Glutamatergic neuron (in vitro differentiated cells): ENCODE measurements at regions not wholly inside any gene's neighbourhood (a gene's known extent, or its start where the extent isn't known, plus 50 kb on each side); places are given as distances from the start of the nearest gene placed in this dataset.

Source experiments
- DNase-seq: peaks from one replicate; pipeline ENCODE4 v3.0.0; 2022
- H3K27ac Mint-ChIP-seq: one replicate; pipeline ENCODE4 v1.8.0; 2020; ENCODE audit warnings: mild to moderate bottlenecking, mixed read lengths, inconsistent platforms; ENCODE audit not compliant: unreplicated experiment
- H3K27me3 Mint-ChIP-seq: one replicate; pipeline ENCODE4 v1.8.0; 2020; ENCODE audit warnings: mild to moderate bottlenecking, moderate library complexity, mixed read lengths, inconsistent platforms; ENCODE audit not compliant: unreplicated experiment
- H3K36me3 Mint-ChIP-seq: one replicate; pipeline ENCODE4 v1.8.0; 2020; ENCODE audit warnings: mild to moderate bottlenecking, mixed read lengths, inconsistent platforms; ENCODE audit not compliant: unreplicated experiment
- H3K4me1 Mint-ChIP-seq: one replicate; pipeline ENCODE4 v1.8.0; 2020; ENCODE audit warnings: mild to moderate bottlenecking, low read depth, mixed read lengths, inconsistent platforms; ENCODE audit not compliant: unreplicated experiment
- H3K4me3 Mint-ChIP-seq: one replicate; pipeline ENCODE4 v1.8.0; 2020; ENCODE audit warnings: mild to moderate bottlenecking, mixed read lengths, inconsistent platforms; ENCODE audit not compliant: unreplicated experiment
- H3K9me3 Mint-ChIP-seq: one replicate; pipeline ENCODE4 v1.8.0; 2020; ENCODE audit warnings: mild to moderate bottlenecking, moderate library complexity, mixed read lengths, inconsistent platforms; ENCODE audit not compliant: unreplicated experiment
- TF ChIP-seq, protein P1 (sequence below): fragments of 200-600 bp; sonication (generic); IDR thresholded peaks from one replicate; pipeline ENCODE4 v1.5.0; 2021; ENCODE audit not compliant: partially characterized antibody, unreplicated experiment

DNA sequence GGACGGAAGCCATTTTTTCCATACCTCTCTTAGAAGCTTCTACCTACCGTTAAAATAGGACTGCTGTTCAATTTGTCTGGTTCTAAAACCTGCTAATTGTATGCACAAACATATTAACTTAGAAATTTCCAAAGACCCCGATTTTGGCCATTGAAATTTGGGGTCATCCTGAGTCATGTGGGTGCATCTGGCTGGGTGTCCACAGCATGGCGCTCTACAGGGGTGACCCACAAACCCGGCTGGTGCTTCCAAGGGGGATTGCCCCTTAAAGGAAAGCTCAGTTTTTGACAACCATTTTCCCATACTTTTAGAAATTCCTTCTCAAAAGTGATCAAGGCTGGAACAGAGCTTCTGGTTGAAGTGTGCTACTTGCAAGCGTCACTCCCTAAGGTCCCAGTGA, 83.9 kb upstream of the EIF5 start:
- no peak for DNase-seq
- Mint-ChIP-seq H3K27ac (no peak overlapping the region), H3K27me3 (no peaks in the 10 kb centered on the region)

DNA sequence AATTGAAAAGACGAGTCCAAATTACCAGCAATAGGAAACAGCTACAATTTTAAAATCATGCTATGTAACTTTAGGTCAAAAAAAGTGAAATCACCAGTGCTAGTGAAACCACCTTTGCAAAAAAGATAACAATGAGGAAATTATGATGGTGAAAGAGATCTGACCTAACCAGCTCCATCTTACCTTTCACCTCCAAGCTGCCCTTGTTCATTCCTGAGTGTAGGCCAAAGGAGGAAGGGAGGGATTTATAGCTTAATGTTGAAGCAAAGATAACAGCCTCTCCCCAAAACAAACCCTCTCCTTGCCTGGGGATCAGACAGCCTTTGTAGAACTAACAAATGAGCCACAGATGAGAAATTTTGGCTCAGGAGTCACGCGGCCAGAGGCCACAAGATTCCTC, 83.2 kb upstream of the EIF5 start:
- TF ChIP-seq, protein P1, sequence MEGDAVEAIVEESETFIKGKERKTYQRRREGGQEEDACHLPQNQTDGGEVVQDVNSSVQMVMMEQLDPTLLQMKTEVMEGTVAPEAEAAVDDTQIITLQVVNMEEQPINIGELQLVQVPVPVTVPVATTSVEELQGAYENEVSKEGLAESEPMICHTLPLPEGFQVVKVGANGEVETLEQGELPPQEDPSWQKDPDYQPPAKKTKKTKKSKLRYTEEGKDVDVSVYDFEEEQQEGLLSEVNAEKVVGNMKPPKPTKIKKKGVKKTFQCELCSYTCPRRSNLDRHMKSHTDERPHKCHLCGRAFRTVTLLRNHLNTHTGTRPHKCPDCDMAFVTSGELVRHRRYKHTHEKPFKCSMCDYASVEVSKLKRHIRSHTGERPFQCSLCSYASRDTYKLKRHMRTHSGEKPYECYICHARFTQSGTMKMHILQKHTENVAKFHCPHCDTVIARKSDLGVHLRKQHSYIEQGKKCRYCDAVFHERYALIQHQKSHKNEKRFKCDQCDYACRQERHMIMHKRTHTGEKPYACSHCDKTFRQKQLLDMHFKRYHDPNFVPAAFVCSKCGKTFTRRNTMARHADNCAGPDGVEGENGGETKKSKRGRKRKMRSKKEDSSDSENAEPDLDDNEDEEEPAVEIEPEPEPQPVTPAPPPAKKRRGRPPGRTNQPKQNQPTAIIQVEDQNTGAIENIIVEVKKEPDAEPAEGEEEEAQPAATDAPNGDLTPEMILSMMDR = no peak
- Mint-ChIP-seq H3K4me3 (no peak overlapping the region), H3K36me3 (no peaks in the 10 kb centered on the region), H3K27me3 (no peaks in the 10 kb centered on the region), H3K27ac (no peak overlapping the region), H3K9me3 (peaks cover 3% of the 10 kb centered on the region), H3K4me1 (no peaks in the 10 kb centered on the region)
- no peak for DNase-seq

More for the DNA sequence above, 83.9 kb upstream of the EIF5 start:
- TF ChIP-seq, protein P1 = no peak
- peaks cover 5% of the 10 kb centered on the region for H3K9me3 Mint-ChIP-seq
- no peaks in the 10 kb centered on the region for H3K4me1 Mint-ChIP-seq
- no peak overlapping the region for H3K4me3 Mint-ChIP-seq
- no peaks in the 10 kb centered on the region for H3K36me3 Mint-ChIP-seq

DNA sequence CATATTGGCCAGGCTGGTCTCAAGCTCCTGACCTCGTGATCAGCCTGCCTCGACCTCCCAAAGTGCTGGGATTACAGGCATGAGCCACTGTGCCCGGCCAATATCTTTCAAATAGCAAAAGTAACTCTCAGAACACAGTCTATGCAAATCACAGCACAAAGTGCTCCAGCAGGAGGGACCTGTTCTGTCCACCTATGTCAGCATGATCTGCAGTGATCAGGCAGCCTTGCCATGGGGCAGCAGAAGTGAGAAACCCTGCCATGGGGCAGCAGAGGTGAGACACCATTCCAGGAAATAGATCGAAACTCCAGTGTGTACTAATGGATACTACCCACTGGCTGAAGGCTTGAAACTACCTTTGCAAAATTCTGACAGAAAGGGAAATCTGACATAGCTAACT, 78.5 kb upstream of the EIF5 start:
- H3K9me3 Mint-ChIP-seq = peaks cover 3% of the 10 kb centered on the region
- TF ChIP-seq, protein P1 = no peak
- no peak for DNase-seq

DNA sequence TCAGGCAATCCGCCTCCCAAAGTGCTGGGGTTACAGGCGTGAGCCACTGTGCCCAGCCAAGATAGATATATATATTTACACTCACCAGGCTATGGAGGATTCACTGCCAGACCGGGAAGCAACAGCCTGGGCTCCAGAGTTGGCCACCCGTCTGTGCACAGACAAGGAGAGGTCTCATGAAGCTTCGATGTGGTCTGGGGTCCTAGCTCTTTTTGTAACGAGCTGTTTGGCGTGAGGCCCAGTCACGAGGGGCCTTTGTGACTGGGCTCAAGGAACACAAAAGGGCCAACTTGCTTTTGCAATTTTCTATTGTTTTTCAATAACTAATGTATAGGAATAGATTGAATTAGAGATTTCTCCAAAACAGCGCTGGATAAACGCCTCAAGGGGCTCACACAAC, 77.6 kb upstream of the EIF5 start:
- TF ChIP-seq, protein P1 = no peak
- H3K9me3 Mint-ChIP-seq = peaks cover 3% of the 10 kb centered on the region
- DNase-seq = no peak
- H3K27me3 Mint-ChIP-seq = peaks cover 1% of the 10 kb centered on the region
- H3K36me3 Mint-ChIP-seq = peaks cover 5% of the 10 kb centered on the region
- no peaks in the 10 kb centered on the region for H3K4me1 Mint-ChIP-seq
- H3K27ac Mint-ChIP-seq = no peak overlapping the region
- no peak overlapping the region for H3K4me3 Mint-ChIP-seq

More for the DNA sequence above, 78.5 kb upstream of the EIF5 start:
- H3K36me3 Mint-ChIP-seq = peaks cover 5% of the 10 kb centered on the region
- no peaks in the 10 kb centered on the region for H3K4me1 Mint-ChIP-seq
- H3K4me3 Mint-ChIP-seq = no peak overlapping the region
- no peak overlapping the region for H3K27ac Mint-ChIP-seq
- H3K27me3 Mint-ChIP-seq = peaks cover 1% of the 10 kb centered on the region

DNA sequence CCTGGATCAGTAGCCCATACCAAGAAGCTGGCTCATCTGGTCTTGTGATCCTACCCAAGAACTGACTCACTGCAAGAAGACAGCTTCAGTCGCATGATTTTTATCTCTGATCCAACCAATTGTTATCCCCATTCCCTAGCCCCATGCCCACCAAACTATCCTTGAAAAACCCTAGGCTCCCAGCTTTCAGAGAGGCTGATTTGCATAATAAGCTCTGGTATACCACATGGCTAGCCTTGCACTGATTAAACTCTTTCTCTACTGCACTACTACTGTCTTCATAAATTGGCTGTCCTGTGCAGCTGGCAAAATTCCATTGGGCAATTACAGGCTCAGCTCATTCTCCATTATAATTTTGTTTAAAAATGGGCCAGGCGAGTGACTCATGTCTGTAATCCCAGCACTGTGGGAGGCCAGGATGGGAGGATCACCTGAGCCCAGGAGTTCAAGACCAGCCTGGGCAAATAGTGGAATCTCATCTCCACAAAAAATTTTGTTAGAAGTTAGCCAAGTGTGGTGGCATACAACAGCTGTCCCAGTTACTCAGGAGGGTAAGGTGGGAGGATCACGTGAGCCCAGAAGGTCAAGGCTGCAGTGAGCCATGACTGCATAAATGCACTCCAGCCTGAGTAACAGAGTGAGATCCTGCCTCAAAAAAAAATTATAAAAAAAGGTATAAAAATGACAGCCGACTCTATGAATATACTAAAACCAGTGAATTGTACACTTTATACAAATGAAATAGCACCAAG, 76.7 kb upstream of the EIF5 start:
- Mint-ChIP-seq H3K9me3 (peaks cover 2% of the 10 kb centered on the region), H3K4me1 (no peaks in the 10 kb centered on the region), H3K27ac (no peak overlapping the region), H3K36me3 (peaks cover 5% of the 10 kb centered on the region), H3K4me3 (no peak overlapping the region), H3K27me3 (peaks cover 1% of the 10 kb centered on the region)
- DNase-seq = no peak
- TF ChIP-seq, protein P1 = no peak
